Fibroblast of lung (primary cell): ENCODE measurements at regions not wholly inside any gene's neighbourhood (a gene's known extent, or its start where the extent isn't known, plus 50 kb on each side); places are given as distances from the start of the nearest gene placed in this dataset.

ENCODE experiments used
- CTCF ChIP-seq, 2 donors: IDR thresholded peaks in 1 of 2; conservative IDR thresholded peaks in 1 of 2; 1 replicate in 1 of 2; 2 replicates in 1 of 2; pipeline ENCODE4 v1.5.1; 2011 to 2012; ENCODE audit warnings: low read length in 2 of 2, control low read depth in 1 of 2, inconsistent platforms in 1 of 2, low read depth in 1 of 2, mild to moderate bottlenecking in 1 of 2
- EZH2 ChIP-seq: IDR thresholded peaks from 2 replicates; pipeline ENCODE4 v1.5.1; 2012; ENCODE audit warnings: low read length, control low read depth, mild to moderate bottlenecking; ENCODE audit errors: missing control alignments

- TF ChIP-seq CTCF (conservative IDR thresholded peaks at IDR 0.05 in 1 of 2, IDR thresholded peaks at IDR 0.05 in 1 of 2; ENCODE audit: low read depth in 1 of 2, low read length in 2 of 2) (peak; percentile 54 to 63), EZH2 (no peak)
These were observed 392.5 kb downstream of the BCOR start for GRCh38 chrX:39705290-39705689.
